ENCODE measurements at regions not wholly inside any gene's neighbourhood (a gene's known extent, or its start where the extent isn't known, plus 50 kb on each side); places are given as distances from the start of the nearest gene placed in this dataset.

DNA sequence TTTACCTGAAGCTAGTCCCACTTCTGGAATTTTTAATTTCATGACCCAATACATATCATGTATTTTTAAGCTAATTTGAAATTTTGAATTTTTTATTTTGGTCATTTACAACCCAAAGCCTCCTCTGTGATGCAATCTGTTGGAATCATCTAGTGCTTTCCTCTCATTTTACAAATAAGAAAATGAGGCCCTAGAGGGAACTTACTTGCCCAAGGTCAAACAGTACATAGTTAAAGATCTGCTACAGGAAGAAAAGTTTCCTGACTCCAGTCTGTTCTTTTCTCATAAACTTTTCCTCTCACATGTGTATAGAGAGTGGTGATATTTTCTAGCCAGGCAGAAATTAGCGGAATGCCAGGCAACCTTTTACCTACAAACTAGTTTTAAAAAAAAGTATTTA, 59.3 kb upstream of the DPT start:
- DNase-seq (ENCODE audit: low read depth in 1 of 2, low spot score in 1 of 2), result no peak
- Histone ChIP-seq H3K27ac (no peak overlapping the region), H3K4me3 (no peak overlapping the region), H3K4me1 (no peaks in the 10 kb centered on the region), H3K4me2 (no peak overlapping the region), H3K9me3 (no peaks in the 10 kb centered on the region)
- POLR2A ChIA-PET, result no interaction called here
- TF ChIP-seq RAD21 (conservative IDR thresholded peaks at IDR 0.05 in 1 of 2, IDR thresholded peaks at IDR 0.05 in 1 of 2) (no peak), HOXB5 (CRISPR knock-in tag; IDR thresholded peaks at IDR 0.05) (no peak), CBX2 (IDR thresholded peaks at IDR 0.05; ENCODE audit: borderline replicate concordance, low read depth) (no peak), ESRRA (IDR thresholded peaks at IDR 0.05; ENCODE audit: borderline replicate concordance, low read length) (no peak), KDM1A (IDR thresholded peaks at IDR 0.05; ENCODE audit: low read depth) (no peak), MYC (IDR thresholded peaks at IDR 0.05; ENCODE audit: borderline replicate concordance, low read length) (no peak)
- TF ChIP-seq, protein P1, sequence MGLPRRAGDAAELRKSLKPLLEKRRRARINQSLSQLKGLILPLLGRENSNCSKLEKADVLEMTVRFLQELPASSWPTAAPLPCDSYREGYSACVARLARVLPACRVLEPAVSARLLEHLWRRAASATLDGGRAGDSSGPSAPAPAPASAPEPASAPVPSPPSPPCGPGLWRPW (IDR thresholded peaks at IDR 0.05), result no peak
- TF ChIP-seq, protein P2, sequence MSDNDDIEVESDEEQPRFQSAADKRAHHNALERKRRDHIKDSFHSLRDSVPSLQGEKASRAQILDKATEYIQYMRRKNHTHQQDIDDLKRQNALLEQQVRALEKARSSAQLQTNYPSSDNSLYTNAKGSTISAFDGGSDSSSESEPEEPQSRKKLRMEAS (IDR thresholded peaks at IDR 0.05), result no peak
- CTCF ChIA-PET, result interaction anchor here (0.7 to 0.8 kb wide), 2 partner anchors 180 to 184 kb away, joined by 3 read pairs; no protein-coding TSS in a partner anchor
- no peak for FAIRE-seq
- 92% methylated on average over 1 of the region's 1 CpG for WGBS (ENCODE audit: missing lambda C conversion rate)
- ATAC-seq, result no peak

DNA sequence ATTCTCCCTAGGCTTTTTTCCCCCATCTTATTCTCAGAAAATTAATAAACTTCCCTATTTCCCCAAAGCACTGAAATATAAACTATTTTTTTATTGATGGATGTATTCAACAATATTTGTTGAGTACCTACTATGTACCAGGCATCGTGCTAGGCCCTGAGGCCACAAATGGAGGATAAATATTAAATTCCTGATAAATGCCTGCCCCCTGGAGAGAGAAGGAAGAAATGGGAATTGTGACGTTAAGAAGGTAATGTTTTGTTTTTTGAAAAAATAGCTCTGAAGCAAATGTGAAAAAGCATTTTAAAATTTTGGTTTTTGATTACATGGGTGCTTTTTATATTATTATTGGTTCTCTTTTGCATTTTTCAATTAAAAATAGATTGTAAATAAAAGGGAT, 60.5 kb upstream of the DPT start:
- Histone ChIP-seq H3K27ac (no peak overlapping the region), H3K4me2 (no peak overlapping the region), H3K9me3 (no peaks in the 10 kb centered on the region), H3K4me1 (no peaks in the 10 kb centered on the region), H3K4me3 (no peak overlapping the region)
- FAIRE-seq (no peak), ATAC-seq (no peak), DNase-seq (ENCODE audit: low read depth in 1 of 2, low spot score in 1 of 2) (no peak)
- ChIA-PET POLR2A (no interaction called here), CTCF (interaction anchor here (0.6 to 0.7 kb wide), 2 partner anchors 52 to 79 kb away, joined by 4 to 6 read pairs; no protein-coding TSS in a partner anchor)
- 42% methylated on average over 2 of the region's 2 CpGs for WGBS (ENCODE audit: missing lambda C conversion rate)
- TF ChIP-seq SMC3 (IDR thresholded peaks at IDR 0.05) (0 out of 3 replicates have a peak, but pooled peaks have one; percentile 11), MAFK (IDR thresholded peaks at IDR 0.05; ENCODE audit: partially characterized antibody) (no peak), POLR2AphosphoS2 (conservative IDR thresholded peaks at IDR 0.05; ENCODE audit: low read length) (no peak), RAD21 (conservative IDR thresholded peaks at IDR 0.05 in 1 of 2, IDR thresholded peaks at IDR 0.05 in 1 of 2) (peak in 1 of 2 experiments; percentile 35; a peak in 3 of 5 replicates), CBX8 (IDR thresholded peaks at IDR 0.05) (no peak)

DNA sequence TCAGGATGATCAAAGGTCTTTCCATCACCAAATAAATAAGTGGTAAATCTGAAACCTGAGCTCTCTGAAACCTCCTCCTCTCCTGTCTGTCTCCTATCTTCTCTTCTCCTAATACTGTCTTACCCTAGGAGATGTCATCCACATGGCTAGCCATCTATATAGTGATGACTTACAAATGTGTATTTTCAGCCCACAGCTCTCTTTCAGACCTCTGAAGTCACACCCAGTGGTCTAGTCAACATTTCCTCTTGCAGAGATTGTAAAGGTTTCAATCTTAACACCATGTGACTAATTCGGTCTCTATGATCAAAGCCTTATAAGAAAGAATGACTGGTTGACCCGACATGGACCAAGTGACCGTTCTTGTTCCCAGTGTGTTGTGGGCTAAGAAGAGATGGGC, 63.1 kb upstream of the DPT start:
- Histone ChIP-seq H3K9me3 (no peaks in the 10 kb centered on the region), H3K27ac (no peak overlapping the region), H3K4me2 (no peak overlapping the region), H3K4me3 (no peak overlapping the region), H3K4me1 (no peaks in the 10 kb centered on the region)
- DNase-seq (ENCODE audit: low read depth in 1 of 2, low spot score in 1 of 2), result no peak
- no peak for ATAC-seq
- no peak for FAIRE-seq
- TF ChIP-seq POLR2A (IDR thresholded peaks at IDR 0.05; ENCODE audit: low read length) (no peak), CEBPB (IDR thresholded peaks at IDR 0.05) (no peak)
- ChIA-PET POLR2A (no interaction called here), CTCF (interaction anchor here (1.6 kb wide), 1 partner anchor 16 kb away, joined by 4 read pairs; no protein-coding TSS in a partner anchor)
- 74% methylated on average over 3 of the region's 3 CpGs for WGBS (ENCODE audit: missing lambda C conversion rate)

DNA sequence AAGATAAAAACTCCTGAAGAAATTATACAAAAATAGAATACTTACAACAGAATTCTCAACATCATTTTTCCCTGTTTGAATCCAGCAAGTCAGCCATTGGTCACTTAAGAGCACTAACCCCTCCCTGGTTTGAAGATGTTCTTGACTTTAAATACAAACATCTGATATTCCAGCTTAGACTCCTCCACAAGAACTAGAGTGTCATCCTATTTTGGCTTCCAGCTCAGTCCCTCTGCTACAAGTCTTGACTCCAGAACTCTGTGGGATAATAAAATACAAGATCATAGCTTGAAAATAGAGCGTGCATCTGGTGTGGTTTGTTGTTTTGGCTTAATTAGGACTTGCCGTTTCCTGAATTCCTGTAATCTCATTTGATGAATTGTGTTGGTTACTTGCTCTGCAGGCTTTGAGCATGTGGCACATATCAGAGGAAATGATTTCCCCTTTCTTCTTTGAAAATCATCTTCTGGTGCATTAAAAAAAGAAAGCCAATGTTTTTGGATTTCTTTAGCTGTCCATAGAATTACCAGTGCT, 63.7 kb upstream of the DPT start:
- ChIA-PET POLR2A (no interaction called here), CTCF (interaction anchor here (1.6 kb wide), 1 partner anchor 15 kb away, joined by 4 read pairs; no protein-coding TSS in a partner anchor)
- 92% methylated on average over 2 of the region's 2 CpGs for WGBS (ENCODE audit: missing lambda C conversion rate)
- no peak overlapping the region for H3K4me3 ChIP-seq
- H3K27ac ChIP-seq, result no peak overlapping the region
- no peaks in the 10 kb centered on the region for H3K9me3 ChIP-seq
- FAIRE-seq (no peak), DNase-seq (ENCODE audit: low read depth in 1 of 2, low spot score in 1 of 2) (no peak), ATAC-seq (no peak)
- H3K4me2 ChIP-seq, result no peak overlapping the region
- TF ChIP-seq, protein P3, sequence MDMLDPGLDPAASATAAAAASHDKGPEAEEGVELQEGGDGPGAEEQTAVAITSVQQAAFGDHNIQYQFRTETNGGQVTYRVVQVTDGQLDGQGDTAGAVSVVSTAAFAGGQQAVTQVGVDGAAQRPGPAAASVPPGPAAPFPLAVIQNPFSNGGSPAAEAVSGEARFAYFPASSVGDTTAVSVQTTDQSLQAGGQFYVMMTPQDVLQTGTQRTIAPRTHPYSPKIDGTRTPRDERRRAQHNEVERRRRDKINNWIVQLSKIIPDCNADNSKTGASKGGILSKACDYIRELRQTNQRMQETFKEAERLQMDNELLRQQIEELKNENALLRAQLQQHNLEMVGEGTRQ (IDR thresholded peaks at IDR 0.05), result no peak
- TF ChIP-seq NR3C1 (IDR thresholded peaks at IDR 0.05) (no peak), CBX8 (IDR thresholded peaks at IDR 0.05) (no peak), TFCP2L1 (CRISPR knock-in tag; IDR thresholded peaks at IDR 0.05) (no peak), GATA3 (IDR thresholded peaks at IDR 0.05; ENCODE audit: borderline replicate concordance) (no peak), POLR2AphosphoS2 (conservative IDR thresholded peaks at IDR 0.05; ENCODE audit: low read length) (no peak), CHD2 (IDR thresholded peaks at IDR 0.05; ENCODE audit: low read length, partially characterized antibody) (no peak), POLR2A (IDR thresholded peaks at IDR 0.05; ENCODE audit: low read length) (no peak), TP53 (CRISPR knock-in tag; IDR thresholded peaks at IDR 0.05) (no peak), KDM1A (IDR thresholded peaks at IDR 0.05; ENCODE audit: low read depth) (no peak), EHF (CRISPR knock-in tag; IDR thresholded peaks at IDR 0.05) (no peak), ZC3H11A (IDR thresholded peaks at IDR 0.05) (no peak), FOSL2 (IDR thresholded peaks at IDR 0.05) (no peak), FOSL2 (CRISPR knock-in tag; IDR thresholded peaks at IDR 0.05) (no peak)
- TF ChIP-seq, protein P4, sequence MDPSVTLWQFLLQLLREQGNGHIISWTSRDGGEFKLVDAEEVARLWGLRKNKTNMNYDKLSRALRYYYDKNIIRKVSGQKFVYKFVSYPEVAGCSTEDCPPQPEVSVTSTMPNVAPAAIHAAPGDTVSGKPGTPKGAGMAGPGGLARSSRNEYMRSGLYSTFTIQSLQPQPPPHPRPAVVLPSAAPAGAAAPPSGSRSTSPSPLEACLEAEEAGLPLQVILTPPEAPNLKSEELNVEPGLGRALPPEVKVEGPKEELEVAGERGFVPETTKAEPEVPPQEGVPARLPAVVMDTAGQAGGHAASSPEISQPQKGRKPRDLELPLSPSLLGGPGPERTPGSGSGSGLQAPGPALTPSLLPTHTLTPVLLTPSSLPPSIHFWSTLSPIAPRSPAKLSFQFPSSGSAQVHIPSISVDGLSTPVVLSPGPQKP (IDR thresholded peaks at IDR 0.05; ENCODE audit: low read depth, low read length), result no peak
- TF ChIP-seq, protein P5, sequence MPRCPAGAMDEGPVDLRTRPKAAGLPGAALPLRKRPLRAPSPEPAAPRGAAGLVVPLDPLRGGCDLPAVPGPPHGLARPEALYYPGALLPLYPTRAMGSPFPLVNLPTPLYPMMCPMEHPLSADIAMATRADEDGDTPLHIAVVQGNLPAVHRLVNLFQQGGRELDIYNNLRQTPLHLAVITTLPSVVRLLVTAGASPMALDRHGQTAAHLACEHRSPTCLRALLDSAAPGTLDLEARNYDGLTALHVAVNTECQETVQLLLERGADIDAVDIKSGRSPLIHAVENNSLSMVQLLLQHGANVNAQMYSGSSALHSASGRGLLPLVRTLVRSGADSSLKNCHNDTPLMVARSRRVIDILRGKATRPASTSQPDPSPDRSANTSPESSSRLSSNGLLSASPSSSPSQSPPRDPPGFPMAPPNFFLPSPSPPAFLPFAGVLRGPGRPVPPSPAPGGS (IDR thresholded peaks at IDR 0.05), result no peak
- TF ChIP-seq, protein P6, sequence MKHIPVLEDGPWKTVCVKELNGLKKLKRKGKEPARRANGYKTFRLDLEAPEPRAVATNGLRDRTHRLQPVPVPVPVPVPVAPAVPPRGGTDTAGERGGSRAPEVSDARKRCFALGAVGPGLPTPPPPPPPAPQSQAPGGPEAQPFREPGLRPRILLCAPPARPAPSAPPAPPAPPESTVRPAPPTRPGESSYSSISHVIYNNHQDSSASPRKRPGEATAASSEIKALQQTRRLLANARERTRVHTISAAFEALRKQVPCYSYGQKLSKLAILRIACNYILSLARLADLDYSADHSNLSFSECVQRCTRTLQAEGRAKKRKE (CRISPR knock-in tag; IDR thresholded peaks at IDR 0.05; ENCODE audit: low read depth), result no peak
- no peaks in the 10 kb centered on the region for H3K4me1 ChIP-seq
